ENCODE measurements at regions not wholly inside any gene's neighbourhood (a gene's known extent, or its start where the extent isn't known, plus 50 kb on each side); places are given as distances from the start of the nearest gene placed in this dataset.

DNA sequence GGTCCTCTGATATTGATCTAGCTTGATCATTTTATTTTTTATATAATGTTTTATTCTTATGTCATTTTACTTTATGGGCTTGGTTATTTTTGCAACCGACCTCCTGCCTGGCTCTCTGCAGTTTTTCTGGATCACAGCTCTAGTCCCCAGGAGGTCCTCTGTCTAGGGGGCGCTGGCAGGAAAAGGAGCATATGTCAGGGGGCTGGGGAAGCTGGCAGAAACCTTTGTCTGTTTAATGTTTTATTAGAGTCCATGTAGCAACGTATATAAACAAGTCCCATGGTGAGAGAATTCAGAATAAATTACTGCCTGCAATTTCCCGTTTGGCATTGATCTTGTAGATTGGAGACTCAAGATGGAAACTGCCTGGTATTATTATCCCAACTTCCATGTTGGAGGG, 133.5 kb upstream of the ZBED5 start:
- in situ Hi-C loops (cut with HindIII; ENCODE audit: low sequenced_read_pairs): no loop called here
- no peak for DNase-seq (ENCODE audit: low read depth, low spot score)
- no peak overlapping the region for H3K4me3 ChIP-seq (ENCODE audit: low read depth, low read length)
- TF ChIP-seq, protein P1, sequence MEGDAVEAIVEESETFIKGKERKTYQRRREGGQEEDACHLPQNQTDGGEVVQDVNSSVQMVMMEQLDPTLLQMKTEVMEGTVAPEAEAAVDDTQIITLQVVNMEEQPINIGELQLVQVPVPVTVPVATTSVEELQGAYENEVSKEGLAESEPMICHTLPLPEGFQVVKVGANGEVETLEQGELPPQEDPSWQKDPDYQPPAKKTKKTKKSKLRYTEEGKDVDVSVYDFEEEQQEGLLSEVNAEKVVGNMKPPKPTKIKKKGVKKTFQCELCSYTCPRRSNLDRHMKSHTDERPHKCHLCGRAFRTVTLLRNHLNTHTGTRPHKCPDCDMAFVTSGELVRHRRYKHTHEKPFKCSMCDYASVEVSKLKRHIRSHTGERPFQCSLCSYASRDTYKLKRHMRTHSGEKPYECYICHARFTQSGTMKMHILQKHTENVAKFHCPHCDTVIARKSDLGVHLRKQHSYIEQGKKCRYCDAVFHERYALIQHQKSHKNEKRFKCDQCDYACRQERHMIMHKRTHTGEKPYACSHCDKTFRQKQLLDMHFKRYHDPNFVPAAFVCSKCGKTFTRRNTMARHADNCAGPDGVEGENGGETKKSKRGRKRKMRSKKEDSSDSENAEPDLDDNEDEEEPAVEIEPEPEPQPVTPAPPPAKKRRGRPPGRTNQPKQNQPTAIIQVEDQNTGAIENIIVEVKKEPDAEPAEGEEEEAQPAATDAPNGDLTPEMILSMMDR (IDR thresholded peaks at IDR 0.05; ENCODE audit: low read depth, low read length): no peak

DNA sequence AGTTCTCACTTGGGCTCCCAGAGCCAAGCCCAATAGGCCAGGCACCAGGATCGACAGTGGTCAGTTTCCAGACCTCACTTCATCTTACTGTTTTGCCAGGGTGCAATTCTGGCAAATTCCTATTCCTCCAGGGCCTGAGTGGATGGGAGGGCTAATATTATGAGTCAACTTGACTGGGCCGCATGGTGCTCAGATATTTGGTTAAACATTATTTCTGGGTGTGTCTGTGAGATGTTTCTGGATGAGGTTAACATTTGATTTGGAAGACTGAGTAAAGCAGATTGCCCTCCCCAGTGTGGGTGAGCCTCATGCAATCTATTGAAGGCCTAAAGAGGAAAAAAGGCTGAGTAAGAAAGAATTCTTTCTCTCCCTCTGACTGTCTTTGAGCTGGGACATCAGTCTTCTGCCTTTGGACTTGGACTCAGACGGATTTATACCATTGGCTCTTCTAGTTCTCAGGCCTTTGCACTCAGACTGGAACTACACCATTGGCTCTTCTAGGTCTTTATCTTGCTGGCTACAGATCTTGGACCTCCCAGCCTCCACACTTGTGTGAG, 132.9 kb upstream of the ZBED5 start:
- TF ChIP-seq, protein P1 (IDR thresholded peaks at IDR 0.05; ENCODE audit: low read depth, low read length): no peak
- no peak for DNase-seq (ENCODE audit: low read depth, low spot score)
- no peak overlapping the region for H3K4me3 ChIP-seq (ENCODE audit: low read depth, low read length)
- in situ Hi-C loops (cut with HindIII; ENCODE audit: low sequenced_read_pairs): no loop called here

DNA sequence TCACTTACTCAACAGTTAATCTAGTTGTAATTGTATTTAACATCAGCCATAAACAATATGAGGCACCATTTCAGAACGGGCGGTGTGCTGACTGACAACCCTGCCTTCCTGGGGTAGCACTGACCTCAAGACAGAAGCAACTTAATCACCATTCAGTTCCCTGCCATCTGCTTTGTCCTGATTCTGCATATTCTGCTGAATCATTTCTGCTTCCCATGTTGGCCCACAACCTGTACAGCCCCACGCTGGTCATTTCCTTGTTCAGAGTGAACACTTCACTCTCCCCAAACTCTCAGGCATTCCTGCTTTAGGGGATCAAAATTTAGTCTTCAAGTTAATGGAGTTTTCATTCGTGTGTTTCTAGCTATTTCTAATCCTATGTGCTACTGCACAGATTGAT, 132.3 kb upstream of the ZBED5 start:
- no peak for DNase-seq (ENCODE audit: low read depth, low spot score)
- TF ChIP-seq, protein P1 (IDR thresholded peaks at IDR 0.05; ENCODE audit: low read depth, low read length): no peak
- no peak overlapping the region for H3K4me3 ChIP-seq (ENCODE audit: low read depth, low read length)
- in situ Hi-C loops (cut with HindIII; ENCODE audit: low sequenced_read_pairs): no loop called here

DNA sequence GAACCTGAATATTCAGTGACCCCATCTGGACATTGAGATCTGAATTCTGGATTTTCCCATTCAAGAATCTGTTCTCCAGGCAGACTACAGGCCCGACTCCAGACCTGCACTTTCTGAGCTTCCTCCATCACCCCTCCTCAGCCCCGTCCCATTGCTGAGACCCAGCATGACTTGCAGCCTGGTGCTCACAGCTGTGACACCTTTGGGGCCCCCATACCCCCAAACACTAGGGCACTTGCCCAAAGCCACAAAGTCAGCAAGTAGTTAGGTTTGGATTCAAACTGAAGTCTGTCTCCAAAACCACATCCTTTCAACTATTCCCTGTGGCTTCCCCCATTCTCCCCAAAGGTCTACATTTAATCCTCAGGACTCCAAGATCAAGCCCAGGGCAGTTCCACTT, 128.2 kb upstream of the ZBED5 start:
- no peak overlapping the region for H3K4me3 ChIP-seq (ENCODE audit: low read depth, low read length)
- no peak for DNase-seq (ENCODE audit: low read depth, low spot score)
- in situ Hi-C loops (cut with HindIII; ENCODE audit: low sequenced_read_pairs): no loop called here
- TF ChIP-seq, protein P1 (IDR thresholded peaks at IDR 0.05; ENCODE audit: low read depth, low read length): no peak

DNA sequence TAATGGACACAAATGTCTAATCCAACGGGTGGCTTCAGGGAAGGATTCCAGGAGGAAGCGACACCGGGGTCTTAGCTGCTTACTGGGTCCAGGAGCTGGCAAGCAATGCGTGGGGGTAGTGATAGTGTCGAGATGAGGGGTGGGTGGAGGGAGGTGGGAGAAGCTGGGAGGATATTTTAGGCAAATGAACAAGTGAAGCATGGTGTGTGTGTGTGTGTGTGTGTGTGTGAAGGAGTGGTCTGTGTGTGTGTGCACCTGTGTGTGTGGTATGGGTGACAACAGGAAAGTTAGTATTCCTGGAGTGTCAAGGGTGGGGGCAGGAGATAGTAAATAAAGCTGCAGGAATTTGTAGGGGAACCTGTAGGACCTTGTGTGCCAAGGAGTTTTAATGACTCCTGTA, 126.9 kb upstream of the ZBED5 start:
- in situ Hi-C loops (cut with HindIII; ENCODE audit: low sequenced_read_pairs): no loop called here
- TF ChIP-seq, protein P1 (IDR thresholded peaks at IDR 0.05; ENCODE audit: low read depth, low read length): no peak
- no peak for DNase-seq (ENCODE audit: low read depth, low spot score)
- no peak overlapping the region for H3K4me3 ChIP-seq (ENCODE audit: low read depth, low read length)

DNA sequence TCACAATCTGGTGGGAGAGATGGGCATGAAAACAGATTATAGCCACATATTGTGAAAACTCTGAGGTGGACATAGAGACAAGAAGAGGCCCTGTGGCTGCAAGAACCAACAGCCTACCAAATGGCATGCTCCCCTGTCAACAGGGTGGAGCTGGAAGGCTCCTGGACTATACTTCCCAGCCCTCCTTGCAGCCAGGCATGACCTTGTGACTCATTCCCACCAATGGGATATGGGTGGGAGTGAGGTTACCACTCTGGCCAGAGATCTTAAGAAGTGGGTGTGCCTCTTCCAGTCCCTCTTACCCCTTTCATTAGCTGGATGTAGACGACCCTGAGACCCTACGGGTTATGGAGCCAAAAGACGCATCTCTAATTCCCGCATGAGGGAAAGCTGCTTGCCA, 126.4 kb upstream of the ZBED5 start:
- TF ChIP-seq, protein P1 (IDR thresholded peaks at IDR 0.05; ENCODE audit: low read depth, low read length): no peak
- H3K4me3 ChIP-seq (ENCODE audit: low read depth, low read length): no peak overlapping the region
- no peak for DNase-seq (ENCODE audit: low read depth, low spot score)
- in situ Hi-C loops (cut with HindIII; ENCODE audit: low sequenced_read_pairs): no loop called here

All from astrocyte of the spinal cord (primary cell).